Loucy (cell line): ENCODE measurements at regions not wholly inside any gene's neighbourhood (a gene's known extent, or its start where the extent isn't known, plus 50 kb on each side); places are given as distances from the start of the nearest gene placed in this dataset.

Experiments used
- EZH2phosphoT487 ChIP-seq: fragments of 200-600 bp; IDR thresholded peaks from 2 replicates; pipeline ENCODE4 v1.6.1; 2018; ENCODE audit warnings: antibody characterized with exemption, mild to moderate bottlenecking, moderate library complexity, borderline replicate concordance
- TF ChIP-seq, protein P1 (sequence below): fragments of 200-600 bp; sonication (generic); conservative IDR thresholded peaks from 2 replicates; pipeline ENCODE4 v1.5.1; 2014; ENCODE audit warnings: mild to moderate bottlenecking, antibody characterized with exemption, low read length

DNA sequence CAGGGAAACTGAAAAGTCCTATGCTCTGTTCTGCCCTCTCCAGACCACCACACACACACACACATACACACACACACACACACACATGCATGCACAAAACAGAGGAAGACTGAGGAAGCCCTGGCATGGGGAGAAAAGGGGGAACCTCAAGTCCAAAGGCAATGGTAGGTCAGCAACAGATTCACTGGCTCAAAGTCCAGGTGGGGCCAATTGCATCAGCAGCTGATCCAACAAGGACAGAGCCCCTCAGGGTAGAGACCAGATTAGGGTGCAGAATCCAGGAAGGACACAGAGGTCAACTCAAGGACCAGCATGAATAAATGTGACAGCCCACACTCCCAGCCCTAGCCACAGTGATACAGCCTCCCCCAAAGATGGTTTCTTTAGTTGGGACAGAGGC is 425.0 kb upstream of the SOX5 start:
- TF ChIP-seq, protein P1, sequence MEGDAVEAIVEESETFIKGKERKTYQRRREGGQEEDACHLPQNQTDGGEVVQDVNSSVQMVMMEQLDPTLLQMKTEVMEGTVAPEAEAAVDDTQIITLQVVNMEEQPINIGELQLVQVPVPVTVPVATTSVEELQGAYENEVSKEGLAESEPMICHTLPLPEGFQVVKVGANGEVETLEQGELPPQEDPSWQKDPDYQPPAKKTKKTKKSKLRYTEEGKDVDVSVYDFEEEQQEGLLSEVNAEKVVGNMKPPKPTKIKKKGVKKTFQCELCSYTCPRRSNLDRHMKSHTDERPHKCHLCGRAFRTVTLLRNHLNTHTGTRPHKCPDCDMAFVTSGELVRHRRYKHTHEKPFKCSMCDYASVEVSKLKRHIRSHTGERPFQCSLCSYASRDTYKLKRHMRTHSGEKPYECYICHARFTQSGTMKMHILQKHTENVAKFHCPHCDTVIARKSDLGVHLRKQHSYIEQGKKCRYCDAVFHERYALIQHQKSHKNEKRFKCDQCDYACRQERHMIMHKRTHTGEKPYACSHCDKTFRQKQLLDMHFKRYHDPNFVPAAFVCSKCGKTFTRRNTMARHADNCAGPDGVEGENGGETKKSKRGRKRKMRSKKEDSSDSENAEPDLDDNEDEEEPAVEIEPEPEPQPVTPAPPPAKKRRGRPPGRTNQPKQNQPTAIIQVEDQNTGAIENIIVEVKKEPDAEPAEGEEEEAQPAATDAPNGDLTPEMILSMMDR = no peak
- no peak for TF ChIP-seq EZH2phosphoT487
